ENCODE measurements at regions not wholly inside any gene's neighbourhood (a gene's known extent, or its start where the extent isn't known, plus 50 kb on each side); places are given as distances from the start of the nearest gene placed in this dataset.
A peak's percentile ranks its signal among the peaks of the same experiment; 100 is the strongest.

DNA sequence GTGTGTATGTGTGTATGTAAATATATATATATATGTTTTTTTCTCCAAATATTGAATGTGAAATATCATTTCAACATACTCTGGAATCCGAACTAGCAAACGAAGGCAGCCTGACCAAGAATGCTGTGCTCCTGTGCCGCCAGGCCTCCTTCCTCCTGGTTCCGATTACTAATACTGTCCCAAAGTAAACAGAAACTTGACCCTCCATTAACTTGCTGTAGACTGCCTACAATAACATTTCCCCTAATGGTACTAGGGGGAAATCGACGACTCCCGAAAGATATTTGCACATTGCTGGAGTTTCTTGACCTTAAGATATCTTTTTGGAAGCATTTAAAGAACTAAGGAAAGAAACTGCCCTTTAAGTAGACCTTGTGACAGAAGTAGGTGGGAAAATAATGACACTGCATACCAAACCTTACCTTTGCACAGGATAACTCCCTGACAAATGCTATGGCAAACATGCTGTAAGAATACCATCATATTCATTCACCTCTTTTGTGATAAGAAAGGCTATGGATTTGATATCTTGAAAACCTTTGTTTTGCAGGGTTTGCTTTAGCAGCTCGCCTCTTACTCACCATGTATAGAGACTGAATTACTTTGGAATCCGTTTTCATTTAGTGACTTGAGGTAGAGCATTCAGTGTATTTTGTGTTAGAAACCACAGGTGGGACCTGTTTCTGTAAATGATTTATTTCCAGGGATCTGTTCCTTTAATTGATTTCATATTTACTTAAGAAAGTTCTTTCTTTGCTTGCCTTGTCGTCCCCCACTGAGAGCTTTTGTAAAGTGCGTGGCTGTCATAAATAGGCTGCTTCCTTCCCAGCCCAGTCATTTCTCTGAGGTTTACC, 80.1 kb downstream of the KLF5 start:
- in situ Hi-C loops (cut with HindIII; ENCODE audit: low sequenced_read_pairs): no loop called here
- DNase-seq (ENCODE audit: low read depth, low spot score): peak; percentile 12

GRCh38 chr13:73138276-73138637, 79.5 kb downstream of the KLF5 start:
- H3K4me3 ChIP-seq (ENCODE audit: low read depth, low read length): no peak overlapping the region
- DNase-seq (ENCODE audit: low read depth, low spot score): peak; percentile 36
- no peak for TF ChIP-seq CTCF (IDR thresholded peaks at IDR 0.05; ENCODE audit: low read depth, low read length)
- in situ Hi-C loops (cut with HindIII; ENCODE audit: low sequenced_read_pairs): no loop called here

More for the DNA sequence above, 80.1 kb downstream of the KLF5 start:
- H3K4me3 ChIP-seq (ENCODE audit: low read depth, low read length): no peak overlapping the region
- TF ChIP-seq CTCF (IDR thresholded peaks at IDR 0.05; ENCODE audit: low read depth, low read length): no peak

DNA sequence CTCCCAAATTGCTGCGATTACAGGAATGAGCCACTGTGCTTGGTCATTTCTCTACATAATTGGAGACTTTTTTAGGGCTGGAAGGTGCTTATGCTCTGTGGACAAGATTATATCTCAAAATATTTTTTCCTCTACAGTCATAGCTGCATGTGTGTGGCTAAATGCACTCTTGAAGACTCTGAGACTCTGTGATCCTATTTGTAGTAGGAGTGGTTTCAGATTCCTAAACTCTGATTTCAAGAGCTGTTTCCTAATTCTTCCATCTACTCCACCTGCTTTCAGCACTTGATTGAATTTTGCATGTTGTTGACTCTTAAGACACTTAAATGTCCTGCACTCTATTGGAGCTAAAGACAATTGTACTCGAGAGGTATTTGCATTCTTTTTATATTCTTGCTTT, 78.0 kb downstream of the KLF5 start:
- in situ Hi-C loops (cut with HindIII; ENCODE audit: low sequenced_read_pairs): no loop called here
- no peak overlapping the region for H3K4me3 ChIP-seq (ENCODE audit: low read depth, low read length)
- no peak for TF ChIP-seq CTCF (IDR thresholded peaks at IDR 0.05; ENCODE audit: low read depth, low read length)
- no peak for DNase-seq (ENCODE audit: low read depth, low spot score)

DNA sequence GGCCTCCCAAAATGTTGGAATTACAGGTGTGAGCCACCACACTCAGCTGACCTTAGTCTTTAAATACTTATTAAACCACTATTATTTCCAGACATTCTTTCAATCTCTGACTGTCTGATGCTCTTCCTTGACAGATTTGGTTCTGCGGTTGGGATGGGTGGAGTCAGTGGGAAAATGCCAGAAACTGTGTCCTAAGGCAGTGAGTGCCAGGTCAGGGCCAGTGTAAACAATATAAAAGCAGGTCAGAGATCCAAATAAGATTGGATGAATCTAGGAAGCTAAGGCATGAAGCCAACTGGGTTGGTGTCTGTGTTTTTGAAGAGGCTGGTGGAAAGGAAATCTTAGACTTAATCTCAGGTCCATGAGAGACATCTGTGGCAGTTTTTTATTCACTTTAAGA, 74.7 kb downstream of the KLF5 start:
- DNase-seq (ENCODE audit: low read depth, low spot score): no peak
- no peak for TF ChIP-seq CTCF (IDR thresholded peaks at IDR 0.05; ENCODE audit: low read depth, low read length)
- no peak overlapping the region for H3K4me3 ChIP-seq (ENCODE audit: low read depth, low read length)
- in situ Hi-C loops (cut with HindIII; ENCODE audit: low sequenced_read_pairs): no loop called here

GRCh38 chr13:73131247-73131646, 72.4 kb downstream of the KLF5 start:
- TF ChIP-seq CTCF (IDR thresholded peaks at IDR 0.05; ENCODE audit: low read depth, low read length): no peak
- no peak for DNase-seq (ENCODE audit: low read depth, low spot score)
- in situ Hi-C loops (cut with HindIII; ENCODE audit: low sequenced_read_pairs): no loop called here
- no peak overlapping the region for H3K4me3 ChIP-seq (ENCODE audit: low read depth, low read length)

DNA sequence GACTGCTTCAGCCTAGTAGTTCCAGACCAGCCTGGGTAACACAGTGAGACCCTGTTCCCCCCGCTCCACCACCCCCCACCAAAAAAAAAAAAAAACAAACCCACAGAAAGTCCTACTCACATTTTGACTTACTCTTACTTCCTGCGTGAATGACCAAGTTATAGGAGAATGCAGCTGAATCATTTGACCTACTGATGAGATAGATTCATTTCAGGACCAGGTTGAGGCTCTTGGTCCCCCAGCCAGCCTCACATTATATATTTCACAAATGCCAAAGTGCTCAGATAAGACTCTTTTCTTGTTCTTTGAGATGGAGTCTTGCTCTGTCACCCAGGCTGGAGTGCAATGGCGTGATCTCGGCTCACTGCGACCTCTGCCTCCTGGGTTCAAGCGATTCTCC, 70.2 kb downstream of the KLF5 start:
- no peak for DNase-seq (ENCODE audit: low read depth, low spot score)
- TF ChIP-seq CTCF (IDR thresholded peaks at IDR 0.05; ENCODE audit: low read depth, low read length): no peak
- in situ Hi-C loops (cut with HindIII; ENCODE audit: low sequenced_read_pairs): no loop called here
- H3K4me3 ChIP-seq (ENCODE audit: low read depth, low read length): no peak overlapping the region
